CD14-positive monocyte (primary cell): ENCODE measurements at regions not wholly inside any gene's neighbourhood (a gene's known extent, or its start where the extent isn't known, plus 50 kb on each side); places are given as distances from the start of the nearest gene placed in this dataset.

Experiments used
- DNase-seq, 3 donors: peaks; one replicate each; pipeline ENCODE4 v3.0.0-alpha.2; 2011 to 2022
- H2AFZ ChIP-seq: 2 replicates; pipeline ENCODE4 v1.6.0; 2012; ENCODE audit warnings: mild to moderate bottlenecking, low read depth, low read length, inconsistent platforms; ENCODE audit not compliant: insufficient read depth, poor library complexity, severe bottlenecking
- H3K27ac ChIP-seq, 2 donors: 1 replicate in 1 of 2; 2 replicates in 1 of 2; pipeline ENCODE4 v1.5.1; 2012 to 2013; ENCODE audit warnings: low read length in 2 of 2, control low read depth in 1 of 2, inconsistent platforms in 1 of 2, low read depth in 1 of 2, mild to moderate bottlenecking in 1 of 2
- H3K27me3 ChIP-seq, 2 donors: one replicate each; pipeline versions ENCODE4 v1.6.0 to v1.6.1; 2011 to 2013; ENCODE audit warnings: low read length in 2 of 2; ENCODE audit not compliant: control insufficient read depth in 2 of 2, insufficient read depth in 2 of 2
- H3K36me3 ChIP-seq, 2 donors: replicated peaks in 1 of 2; 1 replicate in 1 of 2; 2 replicates in 1 of 2; pipeline versions ENCODE4 v1.5.1 to v1.6.1; 2012 to 2013; ENCODE audit warnings: low read length in 2 of 2, control low read depth in 1 of 2, inconsistent platforms in 1 of 2, mild to moderate bottlenecking in 1 of 2; ENCODE audit not compliant: insufficient read depth in 2 of 2, control insufficient read depth in 1 of 2
- H3K4me1 ChIP-seq, 2 donors: 1 replicate in 1 of 2; 2 replicates in 1 of 2; pipeline versions ENCODE4 v1.5.1 to v1.6.1; 2012 to 2013; ENCODE audit warnings: low read length in 2 of 2, control low read depth in 1 of 2, inconsistent platforms in 1 of 2, mild to moderate bottlenecking in 1 of 2, moderate library complexity in 1 of 2; ENCODE audit not compliant: insufficient read depth in 2 of 2, control insufficient read depth in 1 of 2
- H3K4me2 ChIP-seq: replicated peaks from 2 replicates; pipeline ENCODE3; 2012; ENCODE audit warnings: low read length, moderate library complexity, mild to moderate bottlenecking; ENCODE audit not compliant: poor library complexity, severe bottlenecking; ENCODE audit errors: extremely low read depth
- H3K4me3 ChIP-seq, 3 experiments: fragments of 200-600 bp in 1 of 3; sonication (generic) in 1 of 3; replicated peaks in 1 of 3; 1 replicate in 2 of 3; 2 replicates in 1 of 3; pipeline ENCODE4 v1.5.1; 2011 to 2013; ENCODE audit warnings: low read length in 3 of 3, mild to moderate bottlenecking in 3 of 3, control low read depth in 2 of 3, low read depth in 2 of 3, inconsistent platforms in 1 of 3, moderate library complexity in 1 of 3
- H3K79me2 ChIP-seq: 2 replicates; pipeline ENCODE4 v1.6.0; 2012; ENCODE audit warnings: mild to moderate bottlenecking, control low read depth, inconsistent platforms, low read length, moderate library complexity; ENCODE audit not compliant: insufficient read depth
- H3K9ac ChIP-seq: 2 replicates; pipeline ENCODE4 v1.6.0; 2017; ENCODE audit warnings: low read length, mild to moderate bottlenecking; ENCODE audit not compliant: insufficient read depth, poor library complexity, severe bottlenecking
- H3K9me3 ChIP-seq, 2 donors: replicated peaks in 1 of 2; 1 replicate in 1 of 2; 2 replicates in 1 of 2; pipeline versions ENCODE4 v1.5.1 to v1.6.1; 2012 to 2013; ENCODE audit warnings: low read length in 2 of 2, control low read depth in 1 of 2; ENCODE audit not compliant: control insufficient read depth in 1 of 2, insufficient read depth in 1 of 2
- H4K20me1 ChIP-seq: 2 replicates; pipeline ENCODE4 v1.6.0; 2012; ENCODE audit warnings: mild to moderate bottlenecking, low read length, control low read depth, moderate library complexity; ENCODE audit not compliant: insufficient read depth
- H3K27ac Mint-ChIP-seq, 7 donors: one replicate each; pipeline ENCODE4 v1.8.0; 2020; ENCODE audit warnings: mild to moderate bottlenecking in 7 of 7, mixed read lengths in 7 of 7, moderate library complexity in 6 of 7, inconsistent platforms in 2 of 7
- H3K27me3 Mint-ChIP-seq, 3 donors: one replicate each; pipeline ENCODE4 v1.8.0; 2021 to 2022; ENCODE audit warnings: low read depth in 3 of 3, mild to moderate bottlenecking in 3 of 3, mixed read lengths in 3 of 3, moderate library complexity in 3 of 3, inconsistent platforms in 1 of 3
- H3K36me3 Mint-ChIP-seq, 2 donors: one replicate each; pipeline ENCODE4 v1.8.0; 2020; ENCODE audit warnings: mixed read lengths in 2 of 2, inconsistent platforms in 1 of 2, mild to moderate bottlenecking in 1 of 2
- H3K4me1 Mint-ChIP-seq: one replicate; pipeline ENCODE4 v1.8.0; 2020; ENCODE audit warnings: mild to moderate bottlenecking, mixed read lengths
- H3K4me3 Mint-ChIP-seq, 2 donors: one replicate each; pipeline ENCODE4 v1.8.0; 2020; ENCODE audit warnings: mild to moderate bottlenecking in 2 of 2, mixed read lengths in 2 of 2, moderate library complexity in 1 of 2
- H3K9me3 Mint-ChIP-seq, 7 donors: one replicate each; pipeline ENCODE4 v1.8.0; 2020 to 2022; ENCODE audit warnings: mixed read lengths in 7 of 7, mild to moderate bottlenecking in 6 of 7, moderate library complexity in 6 of 7, inconsistent platforms in 2 of 7
- WGBS: methylation state at CpG from one replicate; pipeline ENCODE4 v1.1.5; 2013; ENCODE audit warnings: missing lambda C conversion rate; ENCODE audit not compliant: insufficient coverage; 5-methylcytosine and 5-hydroxymethylcytosine counted together
- intact Hi-C, 2 donors: fragments of 100-400 bp; cut with micrococcal nuclease; formaldehyde crosslinking; loops; one replicate each; pipeline versions ENCODE4 v1.15.0 to v1.15.1; 2023
- TF ChIP-seq, protein P1 (sequence below): fragments of 200-600 bp; IDR thresholded peaks from one replicate; pipeline ENCODE4 v1.8.0; 2022; ENCODE audit warnings: antibody characterized with exemption, mild to moderate bottlenecking

DNA sequence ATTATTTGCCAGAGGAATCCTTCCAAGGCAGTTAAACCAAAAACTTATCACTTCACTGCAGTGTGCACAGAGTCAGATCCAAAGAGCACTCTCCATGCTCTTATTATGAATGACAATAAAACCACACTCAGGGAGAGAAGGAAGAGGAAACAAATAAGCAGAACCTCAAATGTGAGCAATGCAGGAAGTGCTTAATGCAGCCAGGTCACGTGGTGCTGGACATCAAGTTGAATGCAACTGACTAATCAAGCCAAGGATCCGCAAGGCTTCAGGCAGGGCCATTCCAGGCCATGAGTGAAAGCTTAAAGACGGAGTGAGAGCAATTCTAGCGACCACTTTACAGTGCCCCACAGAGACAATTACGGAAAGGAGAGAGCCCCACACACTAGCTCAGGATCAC lies 230.4 kb upstream of the PUM3 start:
- H3K36me3 Mint-ChIP-seq, result no peaks in the 10 kb centered on the region
- H3K4me1 Mint-ChIP-seq, result peaks cover 12% of the 10 kb centered on the region
- Histone ChIP-seq H3K9ac (no peak overlapping the region), H3K27ac (no peak overlapping the region), H3K79me2 (no peaks in the 10 kb centered on the region), H3K4me1 (peaks cover 0 to 7% of the 10 kb centered on the region in 2 donors), H3K36me3 (no peaks in the 10 kb centered on the region), H3K9me3 (peaks cover 7 to 11% of the 10 kb centered on the region in 2 donors), H3K4me3 (no peak overlapping the region), H4K20me1 (no peaks in the 10 kb centered on the region), H2AFZ (no peak overlapping the region), H3K27me3 (no peaks in the 10 kb centered on the region), H3K4me2 (no peak overlapping the region)
- 70% methylated on average over 4 of the region's 5 CpGs for WGBS
- H3K9me3 Mint-ChIP-seq, result peaks cover 8 to 19% (median 13%) of the 10 kb centered on the region in 7 donors
- peak; percentile 9 to 60 (median 16) for DNase-seq
- intact Hi-C loops, result no loop called here
- no peaks in the 10 kb centered on the region for H3K27me3 Mint-ChIP-seq
- TF ChIP-seq, protein P1, sequence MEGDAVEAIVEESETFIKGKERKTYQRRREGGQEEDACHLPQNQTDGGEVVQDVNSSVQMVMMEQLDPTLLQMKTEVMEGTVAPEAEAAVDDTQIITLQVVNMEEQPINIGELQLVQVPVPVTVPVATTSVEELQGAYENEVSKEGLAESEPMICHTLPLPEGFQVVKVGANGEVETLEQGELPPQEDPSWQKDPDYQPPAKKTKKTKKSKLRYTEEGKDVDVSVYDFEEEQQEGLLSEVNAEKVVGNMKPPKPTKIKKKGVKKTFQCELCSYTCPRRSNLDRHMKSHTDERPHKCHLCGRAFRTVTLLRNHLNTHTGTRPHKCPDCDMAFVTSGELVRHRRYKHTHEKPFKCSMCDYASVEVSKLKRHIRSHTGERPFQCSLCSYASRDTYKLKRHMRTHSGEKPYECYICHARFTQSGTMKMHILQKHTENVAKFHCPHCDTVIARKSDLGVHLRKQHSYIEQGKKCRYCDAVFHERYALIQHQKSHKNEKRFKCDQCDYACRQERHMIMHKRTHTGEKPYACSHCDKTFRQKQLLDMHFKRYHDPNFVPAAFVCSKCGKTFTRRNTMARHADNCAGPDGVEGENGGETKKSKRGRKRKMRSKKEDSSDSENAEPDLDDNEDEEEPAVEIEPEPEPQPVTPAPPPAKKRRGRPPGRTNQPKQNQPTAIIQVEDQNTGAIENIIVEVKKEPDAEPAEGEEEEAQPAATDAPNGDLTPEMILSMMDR, result no peak
- H3K27ac Mint-ChIP-seq, result peak overlapping the region in 1 of 7 donors; percentile 47
- no peak overlapping the region for H3K4me3 Mint-ChIP-seq

DNA sequence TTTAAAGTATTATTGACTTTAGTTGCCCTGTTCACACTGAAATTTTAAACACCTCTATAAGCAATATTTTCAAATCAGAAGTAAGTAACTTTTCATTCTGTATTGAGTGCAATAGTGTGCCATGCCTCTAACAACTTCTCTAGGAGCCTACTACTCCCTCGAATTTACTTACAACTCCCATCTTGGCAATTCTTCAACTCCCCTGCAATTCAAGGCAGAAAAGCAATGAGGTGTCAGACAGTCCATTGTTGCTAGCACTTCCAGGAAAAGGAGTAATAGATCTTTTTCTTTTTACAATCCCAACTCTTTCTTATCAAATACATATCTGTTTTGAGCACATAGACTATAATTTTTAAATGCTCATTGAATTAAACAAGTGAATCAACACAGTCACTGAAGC lies 222.7 kb upstream of the PUM3 start:
- H3K36me3 ChIP-seq, result no peaks in the 10 kb centered on the region
- Mint-ChIP-seq H3K27ac (no peak overlapping the region), H3K27me3 (peaks cover 0 to 3% (median 1%) of the 10 kb centered on the region in 3 donors), H3K4me1 (peaks cover 6% of the 10 kb centered on the region), H3K36me3 (no peaks in the 10 kb centered on the region), H3K4me3 (no peak overlapping the region), H3K9me3 (peaks cover 2 to 16% (median 5%) of the 10 kb centered on the region in 7 donors)
- DNase-seq, result no peak
- TF ChIP-seq, protein P1, result no peak
- no peaks in the 10 kb centered on the region for H4K20me1 ChIP-seq
- H3K4me1 ChIP-seq, result no peaks in the 10 kb centered on the region
- no peaks in the 10 kb centered on the region for H3K79me2 ChIP-seq
- intact Hi-C loops, result no loop called here
- WGBS, result no CpG with 5 or more reads among the region's 1 CpG
- no peak overlapping the region for H3K27ac ChIP-seq
- H3K27me3 ChIP-seq, result no peaks in the 10 kb centered on the region
- H3K9ac ChIP-seq, result no peak overlapping the region
- H3K9me3 ChIP-seq, result peaks cover 0 to 6% of the 10 kb centered on the region in 2 donors
- H2AFZ ChIP-seq, result no peak overlapping the region
- no peak overlapping the region for H3K4me2 ChIP-seq
- H3K4me3 ChIP-seq, result no peak overlapping the region
